ENCODE measurements at regions not wholly inside any gene's neighbourhood (a gene's known extent, or its start where the extent isn't known, plus 50 kb on each side); places are given as distances from the start of the nearest gene placed in this dataset.
"Not testable (repeated sequence)": the region's sequence is repeated elsewhere in the genome, so short reads cannot be mapped to it uniquely, and the experiment has no call there.

DNA sequence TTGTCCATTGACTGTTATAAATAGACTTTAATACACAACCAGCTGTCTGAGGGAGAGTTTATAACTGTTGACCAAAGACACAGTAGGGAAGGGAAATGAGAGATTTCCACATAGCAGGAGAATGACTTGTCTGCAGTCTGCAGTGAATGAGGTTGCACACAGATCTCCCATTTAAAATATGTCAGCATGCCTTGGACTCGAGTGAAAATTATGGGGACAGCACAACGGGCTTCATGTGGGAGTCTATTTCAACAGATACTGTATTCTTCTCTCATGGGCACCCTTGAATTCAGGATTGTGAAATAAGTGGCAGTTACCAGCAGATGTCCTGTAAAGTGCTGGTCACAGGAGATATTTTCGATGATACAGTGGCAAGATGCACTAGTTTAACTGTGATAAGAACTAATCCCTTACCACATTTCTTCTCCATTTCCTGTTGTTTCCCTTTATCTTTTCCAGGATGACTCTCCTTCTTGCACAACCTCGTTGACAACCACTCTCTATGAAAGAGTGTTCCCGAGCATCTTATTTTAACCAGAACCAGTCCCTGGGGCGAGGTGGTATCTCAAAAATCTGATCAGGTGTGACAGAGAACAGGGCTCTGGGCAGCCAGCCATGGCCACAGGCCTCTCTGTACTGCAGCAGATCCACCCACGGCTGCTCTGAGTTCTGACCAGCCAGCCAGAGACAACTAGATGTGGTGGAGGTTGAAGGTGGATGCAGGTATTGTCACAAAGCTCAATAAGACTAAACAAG is 51.5 kb upstream of the MAP3K1 start:
- no peak for DNase-seq (ENCODE audit: low read depth in 1 of 2, low spot score in 1 of 2)

DNA sequence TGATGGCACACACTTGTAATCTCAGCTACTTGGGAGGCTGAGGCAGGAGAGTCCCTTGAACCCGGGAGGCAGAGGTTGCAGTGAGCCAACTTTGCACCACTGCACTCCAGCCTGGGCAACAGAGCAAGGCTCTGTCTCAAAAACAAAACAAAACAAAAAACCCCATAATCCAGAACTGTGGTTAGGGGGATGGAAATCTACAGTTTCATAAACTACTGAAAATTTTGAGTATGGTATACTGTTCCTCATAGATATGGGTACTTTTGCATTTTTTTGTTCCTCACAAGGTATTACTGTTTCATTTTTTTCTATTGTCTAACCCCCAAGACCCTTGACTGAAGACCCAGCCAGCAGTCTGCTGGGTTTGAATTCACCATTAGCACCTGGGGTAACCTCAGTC is 52.2 kb upstream of the MAP3K1 start:
- no peak for DNase-seq (ENCODE audit: low read depth in 1 of 2, low spot score in 1 of 2)

DNA sequence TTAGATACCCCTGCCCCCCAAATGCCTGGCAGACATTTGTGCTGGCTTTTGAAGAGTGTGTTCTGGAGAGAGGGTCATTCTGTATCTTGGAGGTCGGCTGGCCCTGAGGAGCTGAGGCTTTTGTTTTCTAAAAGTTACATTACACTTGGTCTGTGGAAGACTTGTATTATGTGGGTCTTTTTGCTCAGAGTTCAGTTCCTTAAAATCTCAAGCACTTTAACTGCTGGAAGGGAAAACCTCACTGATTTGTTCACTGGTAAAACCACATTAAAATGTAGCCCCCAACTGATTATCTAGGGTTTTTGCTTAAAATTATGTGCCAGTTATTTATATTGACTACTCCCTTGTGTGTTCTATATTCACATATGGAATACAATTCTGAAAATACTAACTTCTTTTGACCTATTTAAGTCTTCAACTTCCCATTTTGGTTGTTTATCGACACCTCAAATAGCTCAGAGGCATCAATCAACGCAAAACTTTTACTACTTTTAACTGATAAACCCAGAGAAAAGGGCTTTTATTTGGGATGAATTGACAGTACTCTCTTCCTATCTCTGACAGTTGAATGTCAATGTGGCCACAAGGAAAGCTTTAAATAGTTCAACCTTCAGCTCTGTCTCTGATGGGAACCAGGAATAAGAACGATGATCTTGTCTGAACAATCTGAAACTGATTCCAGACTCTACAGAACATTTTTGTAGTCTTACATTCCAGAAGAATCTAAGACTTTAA is 54.0 kb upstream of the MAP3K1 start:
- no peak for DNase-seq (ENCODE audit: low read depth in 1 of 2, low spot score in 1 of 2)

DNA sequence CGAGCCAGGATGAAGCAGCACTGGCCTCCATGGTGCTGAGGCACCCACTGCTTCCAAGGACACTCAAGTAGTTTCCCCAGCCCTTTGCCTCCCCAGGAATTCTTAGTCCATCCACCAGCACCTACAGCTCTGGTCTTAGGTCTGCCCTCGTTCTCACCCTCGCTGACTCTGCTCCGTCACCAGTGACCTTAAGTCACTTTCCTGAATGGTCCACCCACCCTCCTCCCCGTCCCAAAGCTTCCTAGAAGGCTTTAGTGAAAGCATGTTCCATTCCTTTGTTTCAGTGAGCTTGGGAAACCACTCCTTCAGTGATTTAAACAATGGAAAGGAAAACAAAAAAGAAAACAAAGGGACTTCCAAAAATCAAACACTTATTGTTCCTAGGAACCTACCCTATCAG is 54.6 kb upstream of the MAP3K1 start:
- no peak for DNase-seq (ENCODE audit: low read depth in 1 of 2, low spot score in 1 of 2)

DNA sequence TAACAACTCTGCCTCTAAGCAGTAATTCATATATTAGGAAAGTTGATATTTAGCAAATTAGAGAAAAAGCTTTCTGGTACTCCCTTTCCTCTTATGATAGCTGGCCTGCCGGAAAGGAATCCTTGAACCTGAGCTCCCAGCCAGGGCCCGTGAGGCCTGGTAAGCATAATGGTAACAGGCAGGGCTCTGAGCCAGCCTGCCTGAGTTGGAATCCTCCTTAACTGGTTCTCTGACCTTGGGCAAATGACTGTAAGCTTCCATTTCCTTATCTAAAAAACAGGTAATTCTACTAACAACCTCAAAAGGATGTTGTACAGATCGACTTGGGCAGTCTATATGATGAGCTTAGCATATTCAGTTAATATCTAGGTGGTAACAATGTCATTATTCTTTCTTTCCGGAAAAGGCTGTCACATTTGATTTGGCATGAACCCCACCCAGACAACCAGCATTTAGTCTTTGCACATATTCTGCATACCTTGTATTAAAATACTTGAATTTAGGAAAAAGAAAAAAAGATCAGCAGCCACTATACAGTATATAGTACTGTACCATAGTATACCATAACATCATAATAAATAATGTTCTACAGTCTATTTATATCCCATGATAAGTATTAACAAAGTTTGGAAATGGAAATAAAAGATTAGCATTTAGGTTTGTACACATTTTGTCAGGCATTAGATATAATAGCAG is 55.7 kb upstream of the MAP3K1 start:
- no peak for DNase-seq (ENCODE audit: low read depth in 1 of 2, low spot score in 1 of 2)

DNA sequence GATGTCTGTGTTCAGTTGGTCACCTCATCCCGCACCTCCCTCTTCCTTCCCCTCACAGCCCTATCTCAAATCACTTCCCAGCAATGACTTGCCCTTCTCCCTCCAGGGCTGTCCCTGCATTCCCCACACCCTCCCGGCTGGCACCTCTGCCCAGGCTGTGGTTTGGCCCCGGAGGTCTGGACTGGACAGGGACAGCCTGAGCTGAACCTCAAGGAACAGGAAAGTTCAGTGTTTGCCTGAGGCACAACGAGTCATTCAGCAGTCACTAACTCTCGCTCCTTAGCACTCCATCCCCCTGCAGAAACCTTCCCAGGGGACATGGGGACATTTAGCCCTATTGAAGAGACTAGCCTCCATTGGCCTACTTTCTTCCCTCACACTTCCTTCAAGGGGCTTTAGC is 58.3 kb upstream of the MAP3K1 start:
- no peak for DNase-seq (ENCODE audit: low read depth in 1 of 2, low spot score in 1 of 2)

DNA sequence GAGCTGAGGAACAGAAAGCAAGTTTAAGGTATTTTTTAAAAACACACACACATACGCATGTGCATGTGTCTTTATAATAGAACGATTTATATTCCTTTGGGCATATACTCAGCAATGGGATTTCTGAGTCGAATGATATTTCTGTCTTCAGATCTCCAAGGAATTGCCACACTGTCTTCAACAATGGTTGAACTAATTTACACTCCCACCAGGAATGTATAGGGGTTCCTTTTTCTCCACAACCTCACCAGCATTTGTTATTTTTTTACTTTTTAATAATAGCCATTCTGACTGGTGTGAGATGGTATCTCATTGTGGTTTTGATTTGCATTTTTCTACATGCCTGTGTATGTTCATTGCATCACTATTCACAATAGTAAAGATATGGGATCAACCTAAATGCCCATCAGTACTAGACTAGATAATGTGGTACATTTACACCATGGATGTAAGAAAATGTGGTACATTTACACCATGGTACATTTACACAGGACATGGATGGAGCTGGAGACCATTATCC is 60.3 kb upstream of the MAP3K1 start:
- DNase-seq (ENCODE audit: low read depth in 1 of 2, low spot score in 1 of 2), result no peak

DNA sequence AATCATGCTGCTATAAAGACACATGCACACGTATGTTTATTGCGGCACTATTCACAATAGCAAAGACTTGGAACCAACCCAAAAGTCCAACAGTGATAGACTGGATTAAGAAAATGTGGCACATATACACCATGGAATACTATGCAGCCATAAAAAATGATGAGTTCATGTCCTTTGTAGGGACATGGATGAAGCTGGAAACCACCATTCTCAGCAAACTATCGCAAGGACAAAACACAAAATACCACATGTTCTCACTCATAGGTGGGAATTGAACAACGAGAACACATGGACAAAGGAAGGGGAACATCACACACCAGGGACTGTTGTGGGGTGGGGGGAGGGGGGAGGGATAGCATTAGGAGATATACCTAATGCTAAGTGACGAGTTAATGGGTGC is 61.8 kb upstream of the MAP3K1 start:
- not testable (repeated sequence) for DNase-seq (ENCODE audit: low read depth in 1 of 2, low spot score in 1 of 2)

DNA sequence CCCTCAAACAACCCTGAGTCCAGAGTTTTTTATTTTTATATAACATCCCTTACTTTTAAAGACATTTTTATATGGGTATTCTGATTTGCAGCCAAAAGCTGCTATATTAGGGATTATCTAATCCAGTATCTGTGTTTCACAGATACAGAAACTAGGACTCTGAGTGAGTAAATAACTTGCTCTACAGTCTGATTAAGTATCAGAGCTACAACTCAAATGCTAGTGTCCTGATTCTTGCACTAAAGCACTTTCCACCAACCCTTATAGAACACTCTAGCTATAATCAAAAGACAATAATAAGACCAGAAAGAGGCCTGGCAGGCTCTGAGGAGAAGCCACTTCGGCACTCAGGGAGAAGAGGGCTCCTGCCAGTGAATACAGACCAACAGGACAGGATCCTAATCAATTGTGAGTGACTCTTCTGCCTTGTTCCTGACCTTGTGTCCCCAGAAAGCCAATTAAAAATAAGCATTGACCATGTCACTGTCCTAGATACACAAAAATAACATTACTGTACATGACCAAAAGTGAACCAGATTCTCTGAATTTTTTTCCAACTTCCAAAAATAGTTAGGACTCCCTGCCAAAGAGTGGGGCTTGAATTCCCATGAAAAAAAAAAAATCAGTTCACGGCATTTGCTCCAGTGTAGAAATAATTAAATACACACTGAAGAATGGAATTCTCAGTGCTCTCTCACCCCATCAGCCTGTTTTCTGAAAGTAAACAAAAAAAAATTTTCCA is 63.6 kb upstream of the MAP3K1 start:
- DNase-seq (ENCODE audit: low read depth in 1 of 2, low spot score in 1 of 2), result no peak

DNA sequence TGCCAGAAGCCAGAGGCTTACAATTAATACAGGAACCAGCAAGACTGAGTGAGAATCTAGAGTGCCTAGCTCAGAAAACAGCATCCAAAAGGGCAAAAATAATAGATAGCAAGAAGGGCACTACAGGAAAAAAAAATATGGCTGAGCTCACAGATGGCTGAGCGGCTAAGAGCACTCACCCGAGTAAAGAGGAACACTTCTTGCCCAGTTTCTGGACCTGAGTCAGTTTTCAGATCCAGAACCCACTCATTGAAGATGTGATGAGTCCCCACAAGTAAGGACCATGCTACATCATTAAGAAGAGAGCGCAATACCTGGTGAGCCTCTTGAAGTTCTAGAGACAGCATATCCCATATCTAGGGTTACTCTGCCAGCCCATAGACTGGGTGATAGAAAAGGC is 65.5 kb upstream of the MAP3K1 start:
- no peak for DNase-seq (ENCODE audit: low read depth in 1 of 2, low spot score in 1 of 2)

DNA sequence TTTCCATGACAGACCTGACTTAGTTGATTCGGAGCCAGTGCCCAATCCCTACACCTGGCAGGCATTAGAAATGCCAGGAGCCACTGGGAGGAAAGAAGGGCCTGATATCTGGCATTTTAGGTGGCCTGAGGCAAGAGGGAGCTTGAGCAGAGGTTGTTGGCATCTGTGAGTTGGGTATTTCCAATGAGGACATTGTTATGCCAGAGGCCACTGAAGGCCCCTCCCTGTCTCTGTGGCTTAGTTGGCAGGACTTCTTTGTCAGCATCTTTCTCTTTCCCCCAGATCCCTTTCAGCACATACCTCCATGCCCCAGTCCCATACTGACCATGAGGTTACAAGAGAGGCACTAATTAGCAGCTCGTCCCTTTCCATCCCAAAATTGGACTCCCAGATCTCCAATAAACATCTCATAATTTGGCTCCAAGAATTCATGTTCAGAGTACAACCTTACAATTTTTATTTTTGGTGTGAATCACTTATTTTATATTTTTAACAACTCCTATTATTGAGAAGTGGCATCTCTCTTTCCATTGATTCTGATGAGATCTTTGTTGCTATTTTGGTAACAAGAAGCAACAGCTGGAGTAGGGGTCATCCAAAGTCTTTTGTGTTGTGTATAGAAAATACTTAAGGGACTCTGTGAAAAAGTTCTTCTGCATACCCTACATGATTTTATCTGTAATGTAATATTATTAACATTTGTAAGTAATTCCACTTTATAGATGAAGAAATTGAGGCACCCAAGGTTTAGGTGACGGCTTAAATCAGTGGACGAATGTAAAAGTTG is 68.6 kb upstream of the MAP3K1 start:
- DNase-seq (ENCODE audit: low read depth in 1 of 2, low spot score in 1 of 2), result no peak

DNA sequence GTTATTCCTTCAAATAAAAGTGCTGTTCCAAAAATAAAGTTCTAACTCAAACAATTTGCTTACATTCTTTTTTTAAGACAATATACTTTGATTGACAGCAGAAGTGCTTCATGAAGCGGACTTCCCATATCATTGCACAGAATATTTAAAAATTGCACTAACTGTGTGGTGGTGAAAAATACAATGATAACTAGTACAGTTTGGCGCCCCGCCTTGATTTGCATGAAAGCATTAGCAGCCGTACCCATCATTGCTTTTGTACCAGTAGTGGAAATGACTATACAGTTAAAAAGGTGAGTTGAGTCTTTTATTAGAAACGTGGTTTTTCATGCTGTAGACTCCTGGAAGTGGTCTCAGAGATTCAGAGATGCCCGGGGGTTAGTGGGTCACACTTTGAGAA is 69.5 kb upstream of the MAP3K1 start:
- DNase-seq (ENCODE audit: low read depth in 1 of 2, low spot score in 1 of 2), result no peak

DNA sequence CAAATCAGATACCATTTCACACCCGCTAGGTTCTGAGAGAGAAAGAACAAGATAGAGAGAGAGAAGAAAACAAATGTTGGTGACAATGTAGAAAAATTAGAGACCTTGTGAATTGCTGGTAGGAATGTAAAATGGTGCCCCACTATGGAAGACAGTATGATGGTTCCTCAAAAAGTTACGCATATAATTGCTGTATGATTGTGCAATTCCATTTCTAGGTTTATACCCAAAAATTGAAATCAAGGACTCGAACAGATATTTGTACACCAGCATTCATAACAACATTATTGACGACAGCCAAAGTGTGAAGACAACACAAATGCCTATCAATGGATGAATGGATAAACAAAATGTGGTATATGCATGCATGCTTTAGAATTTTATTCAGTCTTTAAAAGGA is 74.5 kb upstream of the MAP3K1 start:
- no peak for DNase-seq (ENCODE audit: low read depth in 1 of 2, low spot score in 1 of 2)

DNA sequence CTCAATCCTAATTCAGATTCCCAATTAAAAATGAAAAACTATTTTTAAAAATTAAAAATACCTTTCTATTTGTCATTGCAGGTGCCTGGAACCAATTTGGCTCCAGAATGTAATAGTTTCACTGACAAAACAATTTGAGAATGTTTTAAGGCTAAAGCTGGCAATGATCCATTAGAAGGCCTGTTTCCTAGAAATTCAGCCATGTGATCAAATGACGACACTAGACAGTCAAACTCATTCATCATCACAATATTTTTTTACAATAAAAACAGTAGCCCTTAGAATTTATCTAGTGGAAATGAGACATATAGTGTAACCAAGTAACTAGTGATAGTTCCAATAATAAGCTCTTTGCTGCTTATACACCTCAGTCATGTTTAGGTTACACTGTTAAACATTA is 75.4 kb upstream of the MAP3K1 start:
- DNase-seq (ENCODE audit: low read depth in 1 of 2, low spot score in 1 of 2), result no peak

DNA sequence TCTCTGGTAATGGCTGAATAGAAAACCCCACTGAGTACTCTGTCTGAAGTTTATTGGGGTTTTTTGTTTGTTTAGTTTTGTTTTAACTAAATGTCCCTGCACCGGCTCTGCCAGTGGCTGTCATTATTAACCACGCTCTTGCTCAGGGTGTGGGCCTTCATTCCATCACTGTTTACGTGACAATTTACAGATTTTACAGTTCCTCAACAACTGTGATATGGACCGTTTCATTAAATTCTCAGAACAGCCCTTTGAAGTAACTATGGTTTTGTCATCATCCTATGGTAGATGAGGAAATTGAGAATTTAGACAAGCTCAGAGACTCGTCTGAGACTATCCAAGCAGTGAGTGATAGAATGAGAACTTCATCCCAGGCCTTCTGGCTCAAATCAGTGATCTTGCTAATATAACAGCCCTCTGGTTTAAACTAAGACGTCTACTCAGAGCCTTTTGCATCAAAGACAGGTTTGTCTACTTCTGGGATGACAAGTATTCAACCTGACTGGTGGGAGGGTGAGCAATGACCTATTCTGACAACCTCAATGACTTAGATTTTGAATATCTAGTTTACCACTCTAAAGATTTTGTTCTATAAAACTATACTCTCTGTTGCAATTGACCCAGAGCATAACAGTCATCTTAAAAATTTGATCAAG is 77.3 kb upstream of the MAP3K1 start:
- no peak for DNase-seq (ENCODE audit: low read depth in 1 of 2, low spot score in 1 of 2)

DNA sequence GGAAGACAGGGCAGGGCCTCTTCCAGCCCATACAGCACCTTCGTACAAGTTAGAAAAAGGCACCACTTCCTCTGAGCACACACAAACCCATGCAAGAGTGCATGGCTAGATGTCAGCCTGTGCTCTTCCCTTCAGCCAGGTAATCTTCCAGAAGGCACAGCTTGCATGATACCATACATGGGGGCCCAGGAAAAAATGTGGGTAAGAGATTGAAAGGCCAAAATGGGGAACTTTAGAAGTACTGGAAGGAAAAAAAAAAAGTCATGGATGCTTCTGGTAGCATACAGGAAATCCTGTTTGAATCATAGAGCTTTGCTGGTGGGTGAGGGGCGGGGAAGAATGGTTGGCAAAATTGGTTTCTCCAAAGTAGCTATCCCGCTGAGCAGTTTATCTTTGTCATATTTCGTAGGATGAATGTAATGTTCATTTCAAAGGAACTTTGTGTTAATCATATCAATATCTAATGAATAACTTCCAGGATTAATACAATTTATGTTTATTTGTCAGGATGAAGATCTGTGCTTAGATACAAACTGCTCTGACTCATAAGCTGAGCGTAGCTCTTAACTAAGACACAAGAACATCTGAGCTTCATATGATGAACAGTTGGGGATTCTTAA is 78.2 kb upstream of the MAP3K1 start:
- DNase-seq (ENCODE audit: low read depth in 1 of 2, low spot score in 1 of 2), result no peak

DNA sequence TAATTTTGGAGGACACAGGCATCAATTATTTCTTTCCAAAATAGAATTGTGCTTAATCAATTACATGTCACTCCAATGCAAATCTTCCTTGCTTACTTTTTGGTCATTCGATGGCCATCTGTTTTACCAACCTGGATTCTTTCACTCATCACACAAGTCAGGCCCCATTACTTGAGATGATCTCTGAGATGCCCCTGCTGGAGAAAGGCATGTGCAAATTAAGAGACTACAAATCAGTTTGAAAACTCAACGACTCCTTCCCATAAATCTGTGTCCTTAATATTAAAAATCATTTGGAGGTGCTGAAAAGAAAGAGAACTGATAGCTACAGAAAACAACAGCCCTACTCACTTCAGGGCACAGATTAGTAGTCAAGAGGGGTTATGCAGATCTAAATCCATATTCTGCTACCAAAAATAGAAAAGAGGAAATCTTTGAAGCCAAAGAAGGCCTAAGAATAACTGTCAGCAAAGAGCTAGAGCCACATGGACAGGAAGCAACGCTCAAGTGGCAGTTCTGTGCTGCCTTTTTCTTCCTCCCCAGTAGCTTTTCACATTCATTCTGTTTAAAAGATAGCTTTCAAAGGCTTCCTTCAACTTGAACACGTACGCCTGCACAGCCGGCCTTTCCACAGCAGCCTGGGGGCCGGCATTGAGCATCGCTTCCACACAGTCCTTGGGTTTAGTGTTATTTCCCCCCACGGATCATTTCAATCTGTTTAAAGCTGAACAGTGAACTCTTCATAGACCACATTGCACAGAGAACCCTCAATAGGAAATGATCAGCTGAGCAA is 79.3 kb upstream of the MAP3K1 start:
- no peak for DNase-seq (ENCODE audit: low read depth in 1 of 2, low spot score in 1 of 2)

DNA sequence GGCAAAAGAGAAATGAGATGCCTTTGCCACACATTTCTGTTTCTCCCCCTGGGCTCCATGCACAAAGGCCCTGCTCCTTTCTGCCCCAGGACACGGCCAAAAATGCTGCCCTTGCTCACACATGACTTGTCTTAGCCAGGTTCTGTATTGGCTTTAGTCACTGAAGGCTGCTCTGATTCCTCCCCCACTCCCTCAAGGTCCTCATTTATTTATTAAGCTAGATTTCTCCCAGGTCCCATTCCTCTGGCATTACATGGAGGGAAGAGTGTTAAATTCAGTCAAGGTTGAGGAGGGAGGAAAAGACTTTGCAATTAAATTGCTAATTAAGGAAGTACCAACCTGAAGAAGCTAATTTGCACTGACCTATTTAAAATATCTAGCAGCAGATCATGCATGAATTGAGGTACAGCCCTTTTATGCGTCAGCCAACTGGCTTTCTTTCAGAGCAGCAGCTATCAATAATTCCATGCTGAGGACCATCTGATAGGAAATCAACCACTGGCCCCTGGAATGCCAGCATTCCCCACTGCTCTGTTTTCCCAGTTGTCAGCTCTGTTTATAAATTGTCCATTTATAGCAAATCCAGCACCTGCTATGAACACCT is 81.2 kb upstream of the MAP3K1 start:
- DNase-seq (ENCODE audit: low read depth in 1 of 2, low spot score in 1 of 2), result no peak

Data from stimulated activated CD4-positive, alpha-beta T cell treated with anti-CD3 and anti-CD28 coated beads, Interleukin-15, amount 100 ng/mL, for 1 hour (primary cell).